ENCODE measurements at regions not wholly inside any gene's neighbourhood (a gene's known extent, or its start where the extent isn't known, plus 50 kb on each side); places are given as distances from the start of the nearest gene placed in this dataset.

- TF ChIP-seq CTCF (conservative IDR thresholded peaks at IDR 0.05; ENCODE audit: low read length) (no peak), EZH2phosphoT487 (IDR thresholded peaks at IDR 0.05; ENCODE audit: borderline replicate concordance, low read depth, low read length) (no peak)
These were observed 354.6 kb downstream of the RBM26 start for GRCh38 chr13:79051472-79051871.

All from OCI-LY7 (cell line).